K562 (cell line): ENCODE measurements at regions not wholly inside any gene's neighbourhood (a gene's known extent, or its start where the extent isn't known, plus 50 kb on each side); places are given as distances from the start of the nearest gene placed in this dataset.

Experiments used
- ATAC-seq: fragments of 200-7000 bp; cut with Tn5 transposase; 3 replicates; pipeline ENCODE4 v1.9.1; 2020; ENCODE audit warnings: moderate library complexity
- BruUV-seq: library from RNA; stranded (reverse); fragments of 400-500 nt; replicated peaks from 2 replicates; lab custom pipeline; 2021; lab: Mats Ljungman, UMichigan
- CTCF ChIA-PET: fragments of 300-600 bp; formaldehyde crosslinking; extraction: SDS; loops from one replicate; lab custom pipeline; 2021; ENCODE audit warnings: low intra/inter-chr PET ratio; lab: Yijun Ruan, JAX
- POLR2A ChIA-PET: fragments of 300-600, 350-650 bp; sonication (Branson Sonifier 250); formaldehyde crosslinking; extraction: SDS; loops from one replicate; lab custom pipeline; 2021; ENCODE audit warnings: antibody characterized with exemption, inconsistent platforms; lab: Yijun Ruan, JAX
- DNase-seq, 4 experiments: peaks; one replicate each; pipeline versions ENCODE4 v3.0.0 to v3.0.0-alpha.2; 2011 to 2018; ENCODE audit warnings: low spot score in 3 of 4, mixed read lengths in 3 of 4; ENCODE audit errors: extremely low read depth in 1 of 4
- FAIRE-seq: peaks from 2 replicates; lab custom pipeline; 2011; peaks lifted over from hg19 to GRCh38; lab: Jason Lieb, UNC
- H2AFZ ChIP-seq: 2 replicates; pipeline ENCODE4 v1.6.0; 2011; ENCODE audit warnings: low read depth, low read length, control low read depth, inconsistent platforms
- H3K27ac ChIP-seq: fragments of 200-600 bp; 3 replicates; pipeline ENCODE4 v1.8.0; 2011; ENCODE audit warnings: low read depth, mild to moderate bottlenecking, control low read depth, inconsistent platforms, low read length, moderate library complexity, mixed read lengths; ENCODE audit errors: extremely low read depth
- H3K27me3 ChIP-seq, 2 experiments: fragments of 300-600 bp in 1 of 2; 2 replicates in 1 of 2; 3 replicates in 1 of 2; pipeline versions ENCODE4 v1.6.0 to v1.8.0; 2011; ENCODE audit warnings: inconsistent platforms in 2 of 2, low read length in 2 of 2, mild to moderate bottlenecking in 1 of 2, mixed read lengths in 1 of 2, moderate library complexity in 1 of 2; ENCODE audit not compliant: control insufficient read depth in 2 of 2, insufficient read depth in 2 of 2
- H3K36me3 ChIP-seq: fragments of 300-600 bp; 3 replicates; pipeline ENCODE4 v1.8.0; 2011; ENCODE audit warnings: mild to moderate bottlenecking, low read length, inconsistent platforms; ENCODE audit not compliant: control insufficient read depth, insufficient read depth
- H3K4me1 ChIP-seq, 2 experiments: fragments of 200-600 bp in 1 of 2; replicated peaks in 1 of 2; 2 replicates in 1 of 2; 3 replicates in 1 of 2; pipeline versions ENCODE4 v1.5.1 to v1.8.0; 2011; ENCODE audit warnings: inconsistent platforms in 2 of 2, low read length in 2 of 2, mild to moderate bottlenecking in 1 of 2, mixed read lengths in 1 of 2, moderate library complexity in 1 of 2; ENCODE audit not compliant: control insufficient read depth in 2 of 2, insufficient read depth in 2 of 2
- H3K4me2 ChIP-seq: 2 replicates; pipeline ENCODE4 v1.6.1; 2011; ENCODE audit warnings: low read length, control low read depth, inconsistent platforms, mixed read lengths; ENCODE audit not compliant: insufficient read depth
- H3K4me3 ChIP-seq: fragments of 200-600 bp; sonication (generic), shearing (Covaris generic); 2 replicates; pipeline ENCODE4 v1.5.1; 2016; ENCODE audit warnings: control low read depth, inconsistent platforms
- H3K79me2 ChIP-seq: fragments of 200-600 bp; 3 replicates; pipeline ENCODE4 v1.8.0; 2011; ENCODE audit warnings: low read length, inconsistent platforms; ENCODE audit not compliant: control insufficient read depth, insufficient read depth
- H3K9ac ChIP-seq, 2 experiments: 2 replicates each; pipeline versions ENCODE4 v1.6.0 to v1.6.1; 2011; ENCODE audit warnings: low read depth in 2 of 2, low read length in 2 of 2, control low read depth in 1 of 2, inconsistent platforms in 1 of 2, mild to moderate bottlenecking in 1 of 2, mixed read lengths in 1 of 2; ENCODE audit not compliant: insufficient read depth in 1 of 2
- H3K9me1 ChIP-seq: one replicate; pipeline ENCODE4 v1.6.0; 2011; ENCODE audit warnings: inconsistent platforms, mild to moderate bottlenecking, low read length, moderate library complexity; ENCODE audit not compliant: control insufficient read depth, insufficient read depth
- H3K9me3 ChIP-seq: replicated peaks from 2 replicates; pipeline ENCODE4 v1.5.1; 2011; ENCODE audit warnings: low read depth, low read length, inconsistent platforms; ENCODE audit not compliant: control insufficient read depth, insufficient read depth
- H4K20me1 ChIP-seq: replicated peaks from 2 replicates; pipeline ENCODE4 v1.6.1; 2011; ENCODE audit warnings: low read length, inconsistent platforms, mixed read lengths; ENCODE audit not compliant: control insufficient read depth, insufficient read depth
- ATF6 ChIP-seq: sonication (generic); formaldehyde crosslinking; IDR thresholded peaks from 2 replicates; pipeline ENCODE4 v1.4.0; 2020; ENCODE audit warnings: mild to moderate bottlenecking, missing genetic modification reagents
- CEBPB ChIP-seq: fragments of 450-650 bp; IDR thresholded peaks from 2 replicates; pipeline ENCODE4 v1.6.1; 2016; ENCODE audit warnings: missing genetic modification characterization, missing compliant biosample characterization
- E2F8 ChIP-seq: fragments of 450-650 bp; IDR thresholded peaks from 2 replicates; pipeline ENCODE4 v1.7.1; 2018; ENCODE audit warnings: mild to moderate bottlenecking, low read depth; ENCODE audit not compliant: partially characterized antibody
- HES1 ChIP-seq: fragments of 450-650 bp; IDR thresholded peaks from 2 replicates; pipeline ENCODE4 v1.6.1; 2016; ENCODE audit warnings: low read depth, mild to moderate bottlenecking, moderate library complexity
- HMGN3 ChIP-seq: IDR thresholded peaks from 2 replicates; pipeline ENCODE4 v1.6.1; 2011; ENCODE audit warnings: borderline replicate concordance, low read depth, mild to moderate bottlenecking, mixed read lengths, low read length; ENCODE audit not compliant: insufficient read length; ENCODE audit errors: extremely low read depth
- JUND ChIP-seq, 2 experiments: IDR thresholded peaks; 2 replicates in 1 of 2; 3 replicates in 1 of 2; pipeline ENCODE4 v1.6.1; 2011; ENCODE audit warnings: borderline replicate concordance in 2 of 2, low read depth in 2 of 2, low read length in 2 of 2, improper control_type of control experiment in 1 of 2, missing biosample characterization in 1 of 2, missing genetic modification characterization in 1 of 2, missing genetic modification reagents in 1 of 2
- PML ChIP-seq: IDR thresholded peaks from 2 replicates; pipeline ENCODE4 v1.6.1; 2012; ENCODE audit warnings: low read length, inconsistent platforms
- RB1 ChIP-seq: fragments of 450-650 bp; IDR thresholded peaks from 2 replicates; pipeline ENCODE4 v1.6.1; 2017; ENCODE audit warnings: low read depth, mild to moderate bottlenecking
- RHOXF2B ChIP-seq: fragments of 250-450 bp; sonication (Bioruptor Pico); conservative IDR thresholded peaks from 2 replicates; pipeline ENCODE4 v1.5.1; 2021
- SMARCE1 ChIP-seq: fragments of 450-650 bp; IDR thresholded peaks from 2 replicates; pipeline ENCODE4 v1.7.1; 2016; ENCODE audit warnings: mild to moderate bottlenecking
- SRSF7 ChIP-seq: fragments of 200-400 bp; formaldehyde crosslinking; optimal IDR thresholded peaks from 2 replicates; pipeline ENCODE3; 2017; ENCODE audit warnings: mild to moderate bottlenecking, low read depth, low read length
- TRIM24 ChIP-seq, 2 experiments: fragments of 450-650 bp; IDR thresholded peaks; 2 replicates each; pipeline ENCODE4 v1.6.1; 2016
- ZFP30 ChIP-seq: fragments of 250-450 bp; sonication (Bioruptor Pico); IDR thresholded peaks from 2 replicates; pipeline ENCODE4 v1.8.0; 2022; ENCODE audit warnings: moderate library complexity, mild to moderate bottlenecking, inconsistent platforms, borderline replicate concordance
- ZNF121 ChIP-seq: sonication (generic); formaldehyde crosslinking; conservative IDR thresholded peaks from 2 replicates; pipeline ENCODE4 v1.8.0; 2022; ENCODE audit warnings: missing genetic modification reagents
- ZNF277 ChIP-seq: fragments of 250-450 bp; sonication (Bioruptor Pico); IDR thresholded peaks from 2 replicates; pipeline ENCODE4 v1.8.0; 2022; ENCODE audit warnings: inconsistent platforms, mild to moderate bottlenecking, moderate library complexity, borderline replicate concordance
- ZNF699 ChIP-seq: fragments of 250-450 bp; sonication (Bioruptor Pico); IDR thresholded peaks from 2 replicates; pipeline ENCODE4 v1.8.0; 2021; ENCODE audit warnings: mild to moderate bottlenecking, moderate library complexity; ENCODE audit not compliant: insufficient replicate concordance
- WGBS: fragments of 100-300 bp; shearing (Covaris generic); methylation state at CpG from one replicate; pipeline ENCODE4 v1.1.6; 2016; ENCODE audit warnings: low coverage, mixed read lengths; ENCODE audit not compliant: insufficient coverage; ENCODE audit errors: missing lambda C conversion rate; 5-methylcytosine and 5-hydroxymethylcytosine counted together
- in situ Hi-C: fragments of 300-500 bp; cut with MboI; formaldehyde crosslinking; loops from 4 replicates; pipeline ENCODE4 v1.15.0; 2018; ENCODE audit warnings: inconsistent platforms, mixed read lengths
- intact Hi-C: fragments of 100-400 bp; cut with micrococcal nuclease; formaldehyde crosslinking; loops from 2 replicates; pipeline ENCODE4 v1.14.2; 2022

- Histone ChIP-seq H4K20me1 (no peaks in the 10 kb centered on the region), H3K4me2 (no peak overlapping the region), H3K4me1 (no peaks in the 10 kb centered on the region), H3K27ac (no peak overlapping the region), H3K9me3 (no peaks in the 10 kb centered on the region), H3K36me3 (no peaks in the 10 kb centered on the region), H3K79me2 (no peaks in the 10 kb centered on the region), H3K9me1 (no peaks in the 10 kb centered on the region), H3K9ac (no peak overlapping the region), H3K27me3 (no peaks in the 10 kb centered on the region), H3K4me3 (no peak overlapping the region), H2AFZ (no peak overlapping the region)
- intact Hi-C loops (no loop called here), in situ Hi-C loops (no loop called here)
- 0% methylated on average over 1 of the region's 1 CpG for WGBS
- POLR2A ChIA-PET = no interaction called here
- CTCF ChIA-PET = no interaction called here
- DNase-seq (no peak), ATAC-seq (no peak), FAIRE-seq (no peak)
- BruUV-seq = no TSS peak
- no peak for TF ChIP-seq ZFP30 (CRISPR knock-in tag)
- no peak for TF ChIP-seq RB1
- TF ChIP-seq PML = no peak
- no peak for TF ChIP-seq E2F8
- TF ChIP-seq CEBPB (tag) = no peak
- no peak for TF ChIP-seq HES1
- TF ChIP-seq ZNF699 (CRISPR knock-in tag) = no peak
- no peak for TF ChIP-seq ZNF277
- no peak for TF ChIP-seq RHOXF2B
- TF ChIP-seq SMARCE1 = no peak
- no peak for TF ChIP-seq JUND (IDR thresholded peaks at IDR 0.05; ENCODE audit: borderline replicate concordance, low read depth, low read length)
- TF ChIP-seq JUND (tag; IDR thresholded peaks at IDR 0.05; ENCODE audit: borderline replicate concordance, low read depth, low read length) = no peak
- no peak for TF ChIP-seq TRIM24 (IDR thresholded peaks at IDR 0.05)
- no peak for TF ChIP-seq ZNF121 (CRISPR knock-in tag)
- TF ChIP-seq HMGN3 = no peak
- no peak for TF ChIP-seq SRSF7
- TF ChIP-seq ATF6 (CRISPR knock-in tag) = no peak
Measured at GRCh38 chr7:46446151-46446550, 525.1 kb upstream of the IGFBP3 start.
